IMR-90 (cell line): ENCODE measurements at regions not wholly inside any gene's neighbourhood (a gene's known extent, or its start where the extent isn't known, plus 50 kb on each side); places are given as distances from the start of the nearest gene placed in this dataset.

Source experiments
- ATAC-seq: fragments of 200-7000 bp; cut with Tn5 transposase; 2 replicates; pipeline ENCODE4 v1.9.1; 2020; ENCODE audit warnings: low read depth, mild to moderate bottlenecking, moderate library complexity
- BruUV-seq: library from RNA; stranded (reverse); fragments of 400-500 nt; replicated peaks from 2 replicates; lab custom pipeline; 2021; lab: Mats Ljungman, UMichigan
- CTCF ChIA-PET: fragments of 300-600 bp; formaldehyde crosslinking; extraction: SDS; loops from one replicate; lab custom pipeline; 2021; ENCODE audit warnings: antibody characterized with exemption; lab: Yijun Ruan, JAX
- POLR2A ChIA-PET: fragments of 300-600 bp; sonication (Branson Sonifier 250); formaldehyde crosslinking; loops from one replicate; lab custom pipeline; 2022; ENCODE audit warnings: antibody characterized with exemption; ENCODE audit not compliant: unreplicated experiment; lab: Charles Lee
- DNase-seq: peaks from one replicate; pipeline ENCODE4 v3.0.0; 2013
- H2AFZ ChIP-seq: replicated peaks from 2 replicates; pipeline ENCODE3; 2013; ENCODE audit warnings: low read length, mild to moderate bottlenecking; ENCODE audit not compliant: poor library complexity
- H2AK5ac ChIP-seq: 2 replicates; pipeline ENCODE4 v1.6.1; 2013; ENCODE audit warnings: low read depth, low read length, inconsistent platforms
- H2AK9ac ChIP-seq: replicated peaks from 2 replicates; pipeline ENCODE3; 2013; ENCODE audit warnings: mild to moderate bottlenecking, low read depth, low read length, moderate library complexity; ENCODE audit not compliant: poor library complexity
- H2BK120ac ChIP-seq: 2 replicates; pipeline ENCODE4 v1.6.1; 2013; ENCODE audit warnings: low read depth, low read length, inconsistent platforms
- H2BK15ac ChIP-seq: 3 replicates; pipeline ENCODE4 v1.6.1; 2013; ENCODE audit warnings: low read depth, low read length, inconsistent platforms
- H2BK20ac ChIP-seq: 2 replicates; pipeline ENCODE4 v1.6.1; 2013; ENCODE audit warnings: low read depth, mild to moderate bottlenecking, inconsistent platforms, low read length, moderate library complexity
- H2BK5ac ChIP-seq: 2 replicates; pipeline ENCODE4 v1.6.1; 2013; ENCODE audit warnings: mild to moderate bottlenecking, low read depth, low read length, inconsistent platforms; ENCODE audit not compliant: poor library complexity, severe bottlenecking
- H3K14ac ChIP-seq: replicated peaks from 2 replicates; pipeline ENCODE4 v1.6.1; 2013; ENCODE audit warnings: low read depth, low read length, inconsistent platforms
- H3K18ac ChIP-seq: 2 replicates; pipeline ENCODE4 v1.6.1; 2013; ENCODE audit warnings: low read depth, low read length, control low read depth
- H3K23ac ChIP-seq: 2 replicates; pipeline ENCODE4 v1.6.1; 2013; ENCODE audit warnings: low read depth, low read length, inconsistent platforms
- H3K27ac ChIP-seq: 2 replicates; pipeline ENCODE4 v1.5.1; 2013; ENCODE audit warnings: mild to moderate bottlenecking, control low read depth, low read length; ENCODE audit not compliant: insufficient read depth
- H3K27me3 ChIP-seq: 2 replicates; pipeline ENCODE4 v1.6.1; 2013; ENCODE audit warnings: low read length; ENCODE audit not compliant: control insufficient read depth, insufficient read depth
- H3K36me3 ChIP-seq: 2 replicates; pipeline ENCODE4 v1.6.1; 2013; ENCODE audit warnings: low read length, mixed read lengths; ENCODE audit not compliant: control insufficient read depth, insufficient read depth
- H3K4ac ChIP-seq: 2 replicates; pipeline ENCODE4 v1.6.1; 2013; ENCODE audit warnings: low read depth, low read length, inconsistent platforms
- H3K4me1 ChIP-seq: 2 replicates; pipeline ENCODE4 v1.6.1; 2013; ENCODE audit warnings: low read length, mixed read lengths; ENCODE audit not compliant: control insufficient read depth, insufficient read depth
- H3K4me2 ChIP-seq: 2 replicates; pipeline ENCODE4 v1.6.1; 2013; ENCODE audit warnings: low read depth, mild to moderate bottlenecking, control low read depth, low read length, moderate library complexity
- H3K4me3 ChIP-seq: 2 replicates; pipeline ENCODE4 v1.5.1; 2013; ENCODE audit warnings: low read depth, mild to moderate bottlenecking, control low read depth, low read length, moderate library complexity; ENCODE audit not compliant: insufficient read depth
- H3K56ac ChIP-seq: 2 replicates; pipeline ENCODE4 v1.6.1; 2013; ENCODE audit warnings: low read length, inconsistent platforms; ENCODE audit not compliant: insufficient read depth; ENCODE audit errors: extremely low read depth
- H3K79me1 ChIP-seq, 2 experiments: 2 replicates each; pipeline ENCODE4 v1.6.1; 2013; ENCODE audit warnings: low read length in 2 of 2, inconsistent platforms in 1 of 2, low read depth in 1 of 2
- H3K9ac ChIP-seq: 2 replicates; pipeline ENCODE4 v1.6.1; 2013; ENCODE audit warnings: low read depth, low read length, control low read depth
- H3K9me1 ChIP-seq: 2 replicates; pipeline ENCODE4 v1.6.1; 2013; ENCODE audit warnings: low read length, inconsistent platforms; ENCODE audit not compliant: insufficient read depth
- H3K9me3 ChIP-seq: 2 replicates; pipeline ENCODE4 v1.6.1; 2013; ENCODE audit warnings: low read length; ENCODE audit not compliant: control insufficient read depth, insufficient read depth
- H4K20me1 ChIP-seq: 2 replicates; pipeline ENCODE4 v1.6.1; 2013; ENCODE audit warnings: low read length, inconsistent platforms; ENCODE audit not compliant: insufficient read depth
- H4K5ac ChIP-seq: 2 replicates; pipeline ENCODE4 v1.6.1; 2013; ENCODE audit warnings: mild to moderate bottlenecking, low read depth, low read length, control low read depth
- H4K8ac ChIP-seq, 2 experiments: 2 replicates each; pipeline ENCODE4 v1.6.1; 2013; ENCODE audit warnings: low read depth in 2 of 2, low read length in 2 of 2, control low read depth in 1 of 2, inconsistent platforms in 1 of 2
- H4K91ac ChIP-seq: 2 replicates; pipeline ENCODE4 v1.6.1; 2013; ENCODE audit warnings: low read depth, low read length, inconsistent platforms; ENCODE audit not compliant: insufficient read depth
- BHLHE40 ChIP-seq: fragments of 150-350 bp; IDR thresholded peaks from 2 replicates; pipeline ENCODE4 v1.6.1; 2016; ENCODE audit warnings: mild to moderate bottlenecking, low read depth, low read length
- CEBPB ChIP-seq: IDR thresholded peaks from 2 replicates; pipeline ENCODE4 v1.6.1; 2012; ENCODE audit warnings: low read depth, low read length, improper control_type of control experiment
- CHD1 ChIP-seq: IDR thresholded peaks from 2 replicates; pipeline ENCODE4 v1.6.1; 2012; ENCODE audit warnings: low read depth, low read length, improper control_type of control experiment
- CTCF ChIP-seq: conservative IDR thresholded peaks from 2 replicates; pipeline ENCODE4 v1.5.1; 2012; ENCODE audit warnings: mild to moderate bottlenecking, low read depth, low read length, improper control_type of control experiment
- ELK1 ChIP-seq: fragments of 150-350 bp; IDR thresholded peaks from 2 replicates; pipeline ENCODE4 v1.6.1; 2016; ENCODE audit warnings: low read depth, mild to moderate bottlenecking, low read length, moderate library complexity, borderline replicate concordance
- FOS ChIP-seq: fragments of 150-350 bp; IDR thresholded peaks from 2 replicates; pipeline ENCODE4 v1.6.1; 2016; ENCODE audit warnings: low read depth, low read length
- MAFK ChIP-seq: IDR thresholded peaks from 2 replicates; pipeline ENCODE4 v1.6.1; 2012; ENCODE audit warnings: low read depth, low read length, improper control_type of control experiment
- MAZ ChIP-seq: IDR thresholded peaks from 2 replicates; pipeline ENCODE4 v1.6.1; 2012; ENCODE audit warnings: low read depth, mild to moderate bottlenecking, low read length, improper control_type of control experiment, moderate library complexity, borderline replicate concordance
- MXI1 ChIP-seq: IDR thresholded peaks from 2 replicates; pipeline ENCODE4 v1.6.1; 2012; ENCODE audit warnings: low read depth, mild to moderate bottlenecking, low read length, moderate library complexity, borderline replicate concordance
- NFE2L2 ChIP-seq: fragments of 150-350 bp; IDR thresholded peaks from 2 replicates; pipeline ENCODE4 v1.6.1; 2016; ENCODE audit warnings: low read depth, mild to moderate bottlenecking, low read length
- POLR2A ChIP-seq: IDR thresholded peaks from 2 replicates; pipeline ENCODE4 v1.6.1; 2012; ENCODE audit warnings: mild to moderate bottlenecking, low read depth, low read length
- RAD21 ChIP-seq: IDR thresholded peaks from 2 replicates; pipeline ENCODE4 v1.6.1; 2012; ENCODE audit warnings: low read length, improper control_type of control experiment
- RCOR1 ChIP-seq: IDR thresholded peaks from 2 replicates; pipeline ENCODE4 v1.6.1; 2012; ENCODE audit warnings: mild to moderate bottlenecking, low read length, improper control_type of control experiment; ENCODE audit not compliant: insufficient replicate concordance
- RFX5 ChIP-seq: IDR thresholded peaks from 2 replicates; pipeline ENCODE4 v1.8.0; 2012; ENCODE audit warnings: low read depth, mild to moderate bottlenecking, low read length, moderate library complexity
- SMC3 ChIP-seq: fragments of 150-350 bp; IDR thresholded peaks from 2 replicates; pipeline ENCODE4 v1.6.1; 2016; ENCODE audit warnings: low read depth, mild to moderate bottlenecking, antibody characterized with exemption, low read length, moderate library complexity
- USF2 ChIP-seq: fragments of 150-350 bp; IDR thresholded peaks from 2 replicates; pipeline ENCODE4 v1.6.1; 2017; ENCODE audit warnings: mild to moderate bottlenecking, antibody characterized with exemption, low read length, low read depth
- WGBS, 2 experiments: methylation state at CpG; one replicate each; pipeline versions ENCODE4 v1.1.5 to v1.1.7; 2013; ENCODE audit warnings: missing lambda C conversion rate in 2 of 2; ENCODE audit not compliant: insufficient read length in 1 of 2; ENCODE audit errors: extremely low coverage in 2 of 2; 5-methylcytosine and 5-hydroxymethylcytosine counted together
- dilution Hi-C: fragments of 300-500 bp; cut with HindIII; formaldehyde crosslinking; loops from one replicate; pipeline ENCODE4 v1.14.3; 2018; ENCODE audit warnings: low sequenced_read_pairs; ENCODE audit not compliant: unreplicated experiment
- in situ Hi-C: fragments of 300-500 bp; cut with MboI; formaldehyde crosslinking; loops from 3 replicates; pipeline ENCODE4 v1.14.3; 2019; ENCODE audit warnings: low sequenced_read_pairs, inconsistent platforms, mixed read lengths
- intact Hi-C: fragments of 100-400 bp; cut with micrococcal nuclease; formaldehyde crosslinking; loops from 2 replicates; pipeline ENCODE4 v1.10.0; 2022

GRCh38 chr14:41521891-41522290, 84.8 kb upstream of the LRFN5 start:
- no peak overlapping the region for H2AK9ac ChIP-seq
- no peak overlapping the region for H3K18ac ChIP-seq
- no peak overlapping the region for H3K14ac ChIP-seq
- H3K56ac ChIP-seq: no peak overlapping the region
- no peaks in the 10 kb centered on the region for H3K27me3 ChIP-seq
- POLR2A ChIA-PET: no interaction called here
- no peaks in the 10 kb centered on the region for H3K9me1 ChIP-seq
- CTCF ChIA-PET: no interaction called here
- no peak overlapping the region for H2BK20ac ChIP-seq
- no CpG with 5 or more reads among the region's 1 CpG for WGBS, 2 experiments
- dilution Hi-C loops (no loop called here), in situ Hi-C loops (no loop called here), intact Hi-C loops (no loop called here)
- DNase-seq (no peak), ATAC-seq (no peak)
- no peaks in the 10 kb centered on the region for H3K79me1 ChIP-seq
- H2AK5ac ChIP-seq: no peak overlapping the region
- no peak overlapping the region for H2BK15ac ChIP-seq
- no peak overlapping the region for H2AFZ ChIP-seq
- H3K9ac ChIP-seq: no peak overlapping the region
- H2BK120ac ChIP-seq: no peak overlapping the region
- no peak overlapping the region for H3K27ac ChIP-seq
- H3K36me3 ChIP-seq: no peaks in the 10 kb centered on the region
- no peak for TF ChIP-seq SMC3
- TF ChIP-seq CTCF: no peak
- TF ChIP-seq MAZ: no peak
- TF ChIP-seq RAD21: no peak
- TF ChIP-seq BHLHE40: no peak
- TF ChIP-seq USF2: no peak
- no peak for TF ChIP-seq CEBPB
- TF ChIP-seq NFE2L2: no peak
- no peak for TF ChIP-seq MXI1
- no peak for TF ChIP-seq RCOR1
- TF ChIP-seq RFX5: no peak
- TF ChIP-seq CHD1: no peak
- no peak for TF ChIP-seq POLR2A
- no peak for TF ChIP-seq FOS
- no peak for TF ChIP-seq MAFK
- no peak for TF ChIP-seq ELK1
- H3K9me3 ChIP-seq: no peaks in the 10 kb centered on the region
- H4K5ac ChIP-seq: no peak overlapping the region
- H4K91ac ChIP-seq: no peak overlapping the region
- H3K4me2 ChIP-seq: no peak overlapping the region
- H4K20me1 ChIP-seq: no peaks in the 10 kb centered on the region
- no peak overlapping the region for H4K8ac ChIP-seq
- no peak overlapping the region for H3K23ac ChIP-seq
- H3K4ac ChIP-seq: no peak overlapping the region
- no peak overlapping the region for H3K4me3 ChIP-seq
- BruUV-seq: no TSS peak
- H3K4me1 ChIP-seq: no peaks in the 10 kb centered on the region
- no peak overlapping the region for H2BK5ac ChIP-seq
